ENCODE measurements at regions not wholly inside any gene's neighbourhood (a gene's known extent, or its start where the extent isn't known, plus 50 kb on each side); places are given as distances from the start of the nearest gene placed in this dataset.

- H3K79me2 ChIP-seq (ENCODE audit: control insufficient read depth, insufficient read depth, low read length) = no peaks in the 10 kb centered on the region
- intact Hi-C loops (cut with micrococcal nuclease; ENCODE audit: unreplicated experiment) (no loop called here), in situ Hi-C loops (cut with MboI) (no loop called here)
- ChIA-PET RAD21 (ENCODE audit: unreplicated experiment) (no interaction called here), POLR2A (interaction anchor here (1.0 to 2.3 kb wide), 2 partner anchors 15 to 86 kb away, joined by 4 to 5 read pairs; no protein-coding TSS in a partner anchor), CTCF (no interaction called here), SMC1A (ENCODE audit: uncharacterized antibody, unreplicated experiment) (interaction anchor here (0.7 to 6.6 kb wide), 6 partner anchors 9 to 190 kb away, joined by 3 to 45 read pairs (median 4); no protein-coding TSS in a partner anchor)
- H3K27ac ChIP-seq (ENCODE audit: control insufficient read depth, insufficient read depth) = no peak overlapping the region
- no peaks in the 10 kb centered on the region for H3K27me3 ChIP-seq (replicated peaks in 1 of 2; ENCODE audit: control insufficient read depth in 2 of 2, insufficient read depth in 2 of 2, low read length in 1 of 2)
- no peaks in the 10 kb centered on the region for H3K9me3 ChIP-seq (replicated peaks; ENCODE audit: control insufficient read depth, insufficient read depth, low read length)
- no TSS peak for BruUV-seq (replicated peaks)
- no peak overlapping the region for H3K4me3 ChIP-seq
- ATAC-seq (no peak), FAIRE-seq (no peak), DNase-seq (ENCODE audit: low read depth, low spot score) (no peak)
- no peak for TF ChIP-seq PBX3 (IDR thresholded peaks at IDR 0.05; ENCODE audit: insufficient replicate concordance, low read depth, low read length)
- TF ChIP-seq ATF7 (IDR thresholded peaks at IDR 0.05; ENCODE audit: low read depth) = no peak
- no peak for TF ChIP-seq KAT2A (conservative IDR thresholded peaks at IDR 0.05; ENCODE audit: control insufficient read depth, low read depth, low read length)
- no peak for TF ChIP-seq ESRRA (IDR thresholded peaks at IDR 0.05; ENCODE audit: low read length)
- no peak for TF ChIP-seq JUND (IDR thresholded peaks at IDR 0.05; ENCODE audit: low read depth, low read length)
- TF ChIP-seq HDAC6 (IDR thresholded peaks at IDR 0.05; ENCODE audit: unreplicated experiment) = no peak
- no peak for TF ChIP-seq ZZZ3 (IDR thresholded peaks at IDR 0.05; ENCODE audit: control insufficient read depth, insufficient read length, low read depth)
- TF ChIP-seq IKZF1 (conservative IDR thresholded peaks at IDR 0.05) = no peak
- TF ChIP-seq RELA (IDR thresholded peaks at IDR 0.05; ENCODE audit: borderline replicate concordance, partially characterized antibody) = no peak
- no peak for TF ChIP-seq STAT3 (IDR thresholded peaks at IDR 0.05; ENCODE audit: low read depth, low read length)
- TF ChIP-seq IRF4 (IDR thresholded peaks at IDR 0.05; ENCODE audit: low read depth, low read length) = no peak
- no peak for TF ChIP-seq CHD1 (IDR thresholded peaks at IDR 0.05; ENCODE audit: low read depth, low read length)
- no peak for TF ChIP-seq POLR2A (IDR thresholded peaks at IDR 0.05; ENCODE audit: low read depth, low read length)
- TF ChIP-seq SREBF2 (IDR thresholded peaks at IDR 0.05; ENCODE audit: low read length) = no peak
- TF ChIP-seq USF2 (IDR thresholded peaks at IDR 0.05; ENCODE audit: borderline replicate concordance, low read depth, low read length) = no peak
- TF ChIP-seq WRNIP1 (IDR thresholded peaks at IDR 0.05; ENCODE audit: borderline replicate concordance, low read depth, low read length) = no peak
- no peak for TF ChIP-seq MEF2B (IDR thresholded peaks at IDR 0.05; ENCODE audit: partially characterized antibody, poor library complexity, severe bottlenecking)
- no peak for TF ChIP-seq CTCF (IDR thresholded peaks at IDR 0.05 in 2 of 3, conservative IDR thresholded peaks at IDR 0.05 in 1 of 3; ENCODE audit: control insufficient read depth in 2 of 3, extremely low read depth in 1 of 3, insufficient read depth in 1 of 3, low read depth in 3 of 3, low read length in 3 of 3)
- TF ChIP-seq BCL11A (IDR thresholded peaks at IDR 0.05; ENCODE audit: low read depth, low read length) = no peak
- no peak for TF ChIP-seq BCLAF1 (IDR thresholded peaks at IDR 0.05)
- H3K4me2 ChIP-seq (ENCODE audit: control insufficient read depth, insufficient read depth) = no peak overlapping the region
- WGBS (ENCODE audit: insufficient coverage, insufficient replicate concordance, low lambda C conversion rate, missing lambda C conversion rate) = 94% methylated on average over 1 of the region's 1 CpG
- H2AFZ ChIP-seq (ENCODE audit: control insufficient read depth, low read depth, low read length) = no peak overlapping the region
- no peaks in the 10 kb centered on the region for H3K36me3 ChIP-seq (ENCODE audit: control insufficient read depth in 2 of 2, insufficient read depth in 2 of 2, low read length in 1 of 2)
- no peak overlapping the region for H3K9ac ChIP-seq (ENCODE audit: control insufficient read depth, insufficient read depth, low read length)
- no peaks in the 10 kb centered on the region for H4K20me1 ChIP-seq (ENCODE audit: control insufficient read depth, insufficient read depth)
- H3K4me1 ChIP-seq (ENCODE audit: control insufficient read depth, insufficient read depth, low read length) = peaks cover 25% of the 10 kb centered on the region
Observed at GRCh38 chr3:23664459-23664858, 141.3 kb upstream of the UBE2E1 start.
